CD4-positive, alpha-beta T cell treated with Interferon gamma for 1 hour (primary cell): ENCODE measurements at regions not wholly inside any gene's neighbourhood (a gene's known extent, or its start where the extent isn't known, plus 50 kb on each side); places are given as distances from the start of the nearest gene placed in this dataset.

Experiments used
- DNase-seq: peaks from one replicate; pipeline ENCODE4 v3.0.0-alpha.2; 2020

GRCh38 chr3:34260271-34261000, 462.0 kb downstream of the PDCD6IP start:
- DNase-seq: no peak

- DNase-seq: no peak
These were observed 462.6 kb downstream of the PDCD6IP start for GRCh38 chr3:34261001-34261385.

- no peak for DNase-seq
These were observed 464.7 kb downstream of the PDCD6IP start for GRCh38 chr3:34263101-34263621.

GRCh38 chr3:34264337-34265041, 466.1 kb downstream of the PDCD6IP start:
- DNase-seq: no peak

GRCh38 chr3:34267088-34267487, 468.7 kb downstream of the PDCD6IP start:
- DNase-seq: no peak

GRCh38 chr3:34268032-34268709, 469.7 kb downstream of the PDCD6IP start:
- no peak for DNase-seq

GRCh38 chr3:34275811-34276210, 477.4 kb downstream of the PDCD6IP start:
- DNase-seq: no peak

- DNase-seq: no peak
These were observed 477.9 kb downstream of the PDCD6IP start for GRCh38 chr3:34276342-34276741.

- DNase-seq: no peak
These were observed 478.7 kb downstream of the PDCD6IP start for GRCh38 chr3:34277110-34277509.

- no peak for DNase-seq
These were observed 481.5 kb downstream of the PDCD6IP start for GRCh38 chr3:34279901-34280300.

- DNase-seq: no peak
These were observed 485.3 kb downstream of the PDCD6IP start for GRCh38 chr3:34283751-34284150.

- no peak for DNase-seq
These were observed 486.8 kb downstream of the PDCD6IP start for GRCh38 chr3:34284959-34285826.

GRCh38 chr3:34285827-34286188, 487.4 kb downstream of the PDCD6IP start:
- no peak for DNase-seq

GRCh38 chr3:34292605-34293300, 494.3 kb downstream of the PDCD6IP start:
- DNase-seq: no peak

- DNase-seq: no peak
These were observed 495.8 kb downstream of the PDCD6IP start for GRCh38 chr3:34294240-34294639.

GRCh38 chr3:34296796-34297195, 498.4 kb downstream of the PDCD6IP start:
- DNase-seq: no peak

GRCh38 chr3:34298653-34299052, 500.2 kb downstream of the PDCD6IP start:
- no peak for DNase-seq

GRCh38 chr3:34300621-34301020, 502.2 kb downstream of the PDCD6IP start:
- DNase-seq: no peak

- no peak for DNase-seq
These were observed 502.9 kb downstream of the PDCD6IP start for GRCh38 chr3:34301313-34301712.

- DNase-seq: no peak
These were observed 506.8 kb downstream of the PDCD6IP start for GRCh38 chr3:34305266-34305665.

- DNase-seq: no peak
These were observed 514.3 kb downstream of the PDCD6IP start for GRCh38 chr3:34312684-34313083.

- DNase-seq: no peak
These were observed 521.5 kb downstream of the PDCD6IP start for GRCh38 chr3:34319881-34320280.
